Calu3 (cell line): ENCODE measurements at regions not wholly inside any gene's neighbourhood (a gene's known extent, or its start where the extent isn't known, plus 50 kb on each side); places are given as distances from the start of the nearest gene placed in this dataset.

ENCODE experiments used
- BruUV-seq: library from RNA; stranded (reverse); fragments of 400-500 nt; replicated peaks from 2 replicates; lab custom pipeline; 2021; lab: Mats Ljungman, UMichigan
- CTCF ChIA-PET: fragments of 300-600 bp; sonication (Branson Sonifier 250); formaldehyde crosslinking; loops from one replicate; lab custom pipeline; 2022; ENCODE audit warnings: antibody characterized with exemption; lab: Charles Lee
- DNase-seq: peaks from one replicate; pipeline ENCODE4 v3.0.0; 2022
- H3K27ac Mint-ChIP-seq: one replicate; pipeline ENCODE4 v1.8.0; 2022; ENCODE audit warnings: mixed read lengths; ENCODE audit not compliant: unreplicated experiment
- H3K27me3 Mint-ChIP-seq: one replicate; pipeline ENCODE4 v1.8.0; 2022; ENCODE audit warnings: mixed read lengths; ENCODE audit not compliant: unreplicated experiment
- H3K36me3 Mint-ChIP-seq: one replicate; pipeline ENCODE4 v1.8.0; 2022; ENCODE audit warnings: mild to moderate bottlenecking, moderate library complexity, mixed read lengths; ENCODE audit not compliant: insufficient read depth, unreplicated experiment
- H3K4me1 Mint-ChIP-seq: one replicate; pipeline ENCODE4 v1.8.0; 2022; ENCODE audit warnings: mild to moderate bottlenecking, low read depth, mixed read lengths; ENCODE audit not compliant: unreplicated experiment
- H3K4me3 Mint-ChIP-seq: one replicate; pipeline ENCODE4 v1.8.0; 2022; ENCODE audit warnings: mild to moderate bottlenecking, low read depth, moderate library complexity, mixed read lengths; ENCODE audit not compliant: unreplicated experiment
- H3K9me3 Mint-ChIP-seq: one replicate; pipeline ENCODE4 v1.8.0; 2022; ENCODE audit warnings: low read depth, mixed read lengths; ENCODE audit not compliant: unreplicated experiment
- CTCF ChIP-seq: fragments of 200-600 bp; IDR thresholded peaks from one replicate; pipeline ENCODE4 v1.8.0; 2022; ENCODE audit warnings: antibody characterized with exemption; ENCODE audit not compliant: unreplicated experiment
- intact Hi-C: fragments of 100-400 bp; cut with micrococcal nuclease; formaldehyde crosslinking; loops from one replicate; pipeline ENCODE4 v1.10.0; 2022; ENCODE audit not compliant: unreplicated experiment

DNA sequence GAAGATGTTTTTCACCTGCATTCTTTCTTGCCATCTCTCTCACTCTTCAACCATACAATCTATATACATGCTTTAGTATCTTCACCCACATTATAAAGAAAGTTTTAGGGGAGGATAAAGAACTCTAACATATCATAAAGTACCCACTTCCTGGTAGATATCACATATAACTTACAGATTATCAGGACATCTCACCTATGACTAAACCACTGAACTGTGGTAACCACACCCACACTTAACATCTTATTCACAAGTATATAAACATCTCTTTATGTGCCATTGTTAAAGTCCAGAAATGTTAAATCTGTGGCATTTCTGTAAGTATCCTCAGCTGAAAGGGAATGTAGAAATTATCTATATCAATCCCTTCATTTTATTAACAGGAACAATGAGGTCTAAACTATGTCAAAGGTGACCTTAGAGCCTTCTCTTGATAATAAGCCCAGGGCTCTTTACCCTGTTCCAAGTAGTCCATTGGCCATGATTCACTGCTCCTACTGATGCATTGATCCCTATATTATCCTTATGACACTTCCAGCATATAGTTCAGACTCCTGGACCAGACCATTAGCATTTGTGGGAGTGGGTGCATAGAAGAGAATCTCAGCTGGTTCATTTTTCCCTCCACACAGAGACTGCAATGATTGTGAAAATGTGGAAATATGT lies 182.4 kb downstream of the SUCLG1 start:
- H3K27ac Mint-ChIP-seq, result no peak overlapping the region

DNA sequence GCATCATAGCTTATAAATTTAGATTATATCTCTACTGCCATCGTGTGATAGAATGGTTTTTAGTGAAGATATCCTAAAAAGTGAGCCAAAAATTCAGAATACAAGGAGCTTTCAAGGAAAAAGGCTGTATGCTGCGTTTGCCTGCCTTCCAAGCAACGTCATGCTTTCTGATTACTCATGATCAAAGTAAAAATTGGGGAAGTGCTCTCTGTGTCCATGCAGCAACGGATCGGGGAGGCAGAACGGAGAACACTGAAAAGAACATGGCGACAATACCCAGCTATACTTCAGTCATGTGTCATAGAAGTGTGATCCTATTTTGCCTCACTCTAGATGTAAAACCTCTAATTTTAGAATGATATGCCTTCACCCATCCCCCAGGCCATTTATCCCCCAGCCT lies 185.7 kb downstream of the SUCLG1 start:
- Mint-ChIP-seq H3K9me3 (no peaks in the 10 kb centered on the region), H3K27me3 (peaks cover 23% of the 10 kb centered on the region), H3K36me3 (no peaks in the 10 kb centered on the region), H3K4me3 (no peak overlapping the region), H3K4me1 (no peaks in the 10 kb centered on the region), H3K27ac (no peak overlapping the region)
- intact Hi-C loops, result no loop called here
- no peak for TF ChIP-seq CTCF
- no peak for DNase-seq
- BruUV-seq, result no TSS peak
- CTCF ChIA-PET, result no interaction called here

More for the DNA sequence above, 182.4 kb downstream of the SUCLG1 start:
- CTCF ChIA-PET, result interaction anchor here (0.6 kb wide), 1 partner anchor 38 kb away, joined by 8 read pairs; no protein-coding TSS in a partner anchor
- H3K36me3 Mint-ChIP-seq, result no peaks in the 10 kb centered on the region
- peaks cover 32% of the 10 kb centered on the region for H3K27me3 Mint-ChIP-seq
- no peak for TF ChIP-seq CTCF
- no TSS peak for BruUV-seq
- no peaks in the 10 kb centered on the region for H3K9me3 Mint-ChIP-seq
- H3K4me1 Mint-ChIP-seq, result no peaks in the 10 kb centered on the region
- no peak overlapping the region for H3K4me3 Mint-ChIP-seq
- intact Hi-C loops, result no loop called here
- DNase-seq, result no peak

DNA sequence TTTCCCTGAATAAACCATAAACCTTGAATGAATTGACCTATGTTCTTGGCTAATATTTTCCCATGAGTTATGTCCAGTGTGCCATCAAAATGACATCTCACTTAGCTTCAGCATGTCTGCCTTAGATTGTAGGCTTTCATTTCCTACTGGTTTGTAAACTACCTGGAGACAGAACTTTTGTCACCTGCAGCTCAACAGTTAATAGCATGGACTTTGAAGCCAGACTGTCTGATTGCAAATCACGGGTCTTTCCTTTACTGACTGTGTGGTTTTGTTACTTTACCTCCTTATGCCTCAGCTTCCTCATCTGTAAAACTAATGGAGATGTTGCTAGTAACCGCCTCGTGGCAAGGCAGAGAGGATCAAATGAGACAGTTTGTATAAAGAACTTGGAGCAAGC lies 187.1 kb downstream of the SUCLG1 start:
- H3K27ac Mint-ChIP-seq, result no peak overlapping the region
- H3K27me3 Mint-ChIP-seq, result peaks cover 16% of the 10 kb centered on the region
- no peak for TF ChIP-seq CTCF
- no peaks in the 10 kb centered on the region for H3K9me3 Mint-ChIP-seq
- intact Hi-C loops, result no loop called here
- no peaks in the 10 kb centered on the region for H3K4me1 Mint-ChIP-seq
- H3K4me3 Mint-ChIP-seq, result no peak overlapping the region
- no TSS peak for BruUV-seq
- no peaks in the 10 kb centered on the region for H3K36me3 Mint-ChIP-seq
- CTCF ChIA-PET, result no interaction called here
- DNase-seq, result no peak

- BruUV-seq, result no TSS peak
- intact Hi-C loops, result no loop called here
- Mint-ChIP-seq H3K36me3 (no peaks in the 10 kb centered on the region), H3K27me3 (no peaks in the 10 kb centered on the region), H3K27ac (no peak overlapping the region), H3K9me3 (peaks cover 3% of the 10 kb centered on the region), H3K4me1 (no peaks in the 10 kb centered on the region), H3K4me3 (no peak overlapping the region)
- TF ChIP-seq CTCF, result no peak
- CTCF ChIA-PET, result no interaction called here
- DNase-seq, result no peak
These were observed 201.2 kb downstream of the SUCLG1 start for GRCh38 chr2:84257831-84258230.
